Esophagus squamous epithelium (tissue), 5 donors: ENCODE measurements at regions not wholly inside any gene's neighbourhood (a gene's known extent, or its start where the extent isn't known, plus 50 kb on each side); places are given as distances from the start of the nearest gene placed in this dataset.

ENCODE experiments used
- DNase-seq: peaks from one replicate; lab custom pipeline; 2025; lab: John Stamatoyannopoulos, UW
- H3K27ac ChIP-seq, 4 donors: fragments of 200-600 bp; sonication (generic); one replicate each; pipeline ENCODE4 v1.5.1; 2016 to 2019; ENCODE audit warnings: mild to moderate bottlenecking in 1 of 4
- H3K27me3 ChIP-seq, 4 donors: fragments of 200-600 bp; sonication (generic); 1 replicate in 3 of 4; 2 replicates in 1 of 4; pipeline versions ENCODE4 v1.5.1 to v1.6.0; 2017 to 2021; ENCODE audit warnings: antibody characterized with exemption in 1 of 4
- H3K36me3 ChIP-seq, 3 donors: fragments of 200-600 bp; sonication (generic); one replicate each; pipeline ENCODE4 v1.5.1; 2016 to 2019
- H3K4me1 ChIP-seq, 3 donors: fragments of 200-600 bp; sonication (generic); one replicate each; pipeline ENCODE4 v1.5.1; 2017 to 2019
- H3K4me3 ChIP-seq, 4 donors: fragments of 200-600 bp; sonication (generic); 1 replicate in 3 of 4; 2 replicates in 1 of 4; pipeline ENCODE4 v1.5.1; 2016 to 2019; ENCODE audit warnings: mild to moderate bottlenecking in 2 of 4, moderate library complexity in 1 of 4
- H3K9me3 ChIP-seq, 3 donors: fragments of 200-600 bp; sonication (generic); one replicate each; pipeline ENCODE4 v1.5.1; 2016 to 2019
- CTCF ChIP-seq, 6 experiments: fragments of 450-650 bp in 4 of 6; fragments of 200-600 bp in 2 of 6; sonication (generic) in 2 of 6; IDR thresholded peaks; one replicate each; pipeline ENCODE4 v1.5.1; 2016 to 2019; ENCODE audit warnings: antibody characterized with exemption in 6 of 6, mild to moderate bottlenecking in 4 of 6, moderate library complexity in 4 of 6
- POLR2A ChIP-seq, 4 donors: fragments of 450-650 bp; IDR thresholded peaks; one replicate each; pipeline ENCODE4 v1.6.1; 2017; ENCODE audit warnings: antibody characterized with exemption in 4 of 4, mild to moderate bottlenecking in 4 of 4, moderate library complexity in 3 of 4
- WGBS, 2 donors: methylation state at CpG; one replicate each; pipeline ENCODE4 v1.1.5; 2018; 5-methylcytosine and 5-hydroxymethylcytosine counted together
- intact Hi-C: fragments of 100-400 bp; cut with DNase I; formaldehyde crosslinking; loops from one replicate; pipeline ENCODE4 v1.15.0; 2022
- donor health status: DM: yes; HTN: yes; CAD: no.

- TF ChIP-seq POLR2A (IDR thresholded peaks at IDR 0.05) = no peak
- no peak for TF ChIP-seq CTCF (IDR thresholded peaks at IDR 0.05)
- no peaks in the 10 kb centered on the region for H3K36me3 ChIP-seq
- no peak overlapping the region for H3K4me3 ChIP-seq
- 65 to 67% methylated on average over 3 of the region's 3 CpGs for WGBS, 2 donors
- H3K27ac ChIP-seq = no peak overlapping the region
- H3K4me1 ChIP-seq = peaks cover 7 to 40% (median 12%) of the 10 kb centered on the region in 3 donors
- no peaks in the 10 kb centered on the region for H3K9me3 ChIP-seq
- no peak for DNase-seq
- H3K27me3 ChIP-seq = no peaks in the 10 kb centered on the region
- intact Hi-C loops = loop anchor here (5.0 kb wide), 1 partner anchor 152 kb away; no protein-coding TSS in a partner anchor
These were observed 120.7 kb upstream of the FHL2 start for GRCh38 chr2:105519516-105519915.

DNA sequence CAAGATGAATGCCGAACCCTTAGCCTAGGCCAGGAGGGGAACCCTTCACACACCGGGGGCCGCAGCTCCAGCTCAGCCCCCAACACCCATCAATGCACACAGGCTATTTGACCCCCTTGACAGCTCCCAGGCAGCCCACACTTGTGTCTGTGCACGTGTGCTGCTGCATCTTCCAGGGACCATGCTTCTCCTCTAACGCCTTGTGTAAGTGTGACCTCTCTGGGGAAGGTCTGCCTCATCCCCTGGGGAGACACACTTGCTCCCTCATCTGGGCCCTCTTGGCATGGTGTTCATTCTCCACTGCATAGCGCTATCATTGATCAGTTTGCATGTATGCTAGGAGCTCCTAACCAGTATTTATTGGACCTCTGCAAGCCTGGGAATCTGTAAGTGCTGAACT lies 120.0 kb upstream of the FHL2 start:
- H3K36me3 ChIP-seq = no peaks in the 10 kb centered on the region
- 88 to 94% methylated on average over 6 of the region's 6 CpGs for WGBS, 2 donors
- DNase-seq = no peak

GRCh38 chr2:105517814-105518705 lies 119.2 kb upstream of the FHL2 start:
- no peak overlapping the region for H3K4me3 ChIP-seq
- DNase-seq = no peak
- no peaks in the 10 kb centered on the region for H3K27me3 ChIP-seq
- 50 to 100% methylated on average over 1 to 2 of the region's 8 CpGs for WGBS, 2 donors
- H3K4me1 ChIP-seq = peaks cover 7 to 40% (median 12%) of the 10 kb centered on the region in 3 donors
- intact Hi-C loops = loop anchor here (5.0 kb wide), 1 partner anchor 151 kb away; no protein-coding TSS in a partner anchor
- H3K36me3 ChIP-seq = no peaks in the 10 kb centered on the region
- TF ChIP-seq POLR2A (IDR thresholded peaks at IDR 0.05) = no peak
- TF ChIP-seq CTCF (IDR thresholded peaks at IDR 0.05) = no peak
- H3K27ac ChIP-seq = peak overlapping the region in 2 of 4 donors; percentile 25 to 59
- H3K9me3 ChIP-seq = no peaks in the 10 kb centered on the region

More for the DNA sequence above, 120.0 kb upstream of the FHL2 start:
- Histone ChIP-seq H3K27ac (peak overlapping the region in 1 of 4 donors; percentile 59), H3K4me1 (peaks cover 7 to 40% (median 12%) of the 10 kb centered on the region in 3 donors), H3K4me3 (no peak overlapping the region), H3K9me3 (no peaks in the 10 kb centered on the region), H3K27me3 (no peaks in the 10 kb centered on the region)
- intact Hi-C loops = loop anchor here (5.0 kb wide), 1 partner anchor 152 kb away; no protein-coding TSS in a partner anchor
- TF ChIP-seq CTCF (IDR thresholded peaks at IDR 0.05) = no peak
- TF ChIP-seq POLR2A (IDR thresholded peaks at IDR 0.05) = no peak

GRCh38 chr2:105515581-105516415 lies 116.9 kb upstream of the FHL2 start:
- Histone ChIP-seq H3K36me3 (no peaks in the 10 kb centered on the region), H3K9me3 (no peaks in the 10 kb centered on the region), H3K4me3 (no peak overlapping the region), H3K27me3 (no peaks in the 10 kb centered on the region), H3K4me1 (peaks cover 7 to 45% (median 12%) of the 10 kb centered on the region in 3 donors), H3K27ac (peak overlapping the region in 2 of 4 donors; percentile 12 to 30)
- intact Hi-C loops = loop anchor here (5.0 kb wide), 1 partner anchor 148 kb away; no protein-coding TSS in a partner anchor
- 47 to 48% methylated on average over 9 to 13 of the region's 15 CpGs for WGBS, 2 donors
- TF ChIP-seq POLR2A (IDR thresholded peaks at IDR 0.05) (no peak), CTCF (IDR thresholded peaks at IDR 0.05) (no peak)
- no peak for DNase-seq
